Ovary (tissue), 3 donors: ENCODE measurements at regions not wholly inside any gene's neighbourhood (a gene's known extent, or its start where the extent isn't known, plus 50 kb on each side); places are given as distances from the start of the nearest gene placed in this dataset.

Experiments
- POLR2A ChIP-seq: fragments of 450-650 bp; IDR thresholded peaks from one replicate; pipeline ENCODE4 v1.6.1; 2017; ENCODE audit warnings: antibody characterized with exemption, mild to moderate bottlenecking, moderate library complexity
- TF ChIP-seq, protein P1 (sequence below), 3 donors: fragments of 450-650 bp in 2 of 3; fragments of 200-600 bp in 1 of 3; IDR thresholded peaks; one replicate each; pipeline versions ENCODE4 v1.5.1 to v1.8.0; 2016 to 2022; ENCODE audit warnings: antibody characterized with exemption in 3 of 3, mild to moderate bottlenecking in 1 of 3
- donor health status: DM: no; HTN: no; CAD: no.

DNA sequence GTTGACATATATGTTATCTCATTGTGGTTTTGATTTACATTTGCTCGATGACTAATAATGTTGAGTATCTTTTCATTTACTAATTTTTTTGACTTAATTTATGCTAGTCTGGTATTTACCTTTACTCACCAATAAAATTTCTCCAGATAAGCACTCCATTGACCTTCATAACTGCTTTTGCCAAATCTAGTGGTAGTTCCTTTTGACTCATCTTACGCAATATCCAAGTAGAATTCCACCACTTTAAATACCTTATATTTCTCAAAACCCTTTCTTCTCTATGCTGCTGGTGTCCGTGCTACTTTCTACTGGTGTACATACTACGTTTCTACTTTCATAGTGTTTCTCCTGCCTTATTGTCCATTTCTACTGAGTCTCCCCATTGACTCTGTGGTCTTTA, 407.6 kb upstream of the SPHKAP start:
- TF ChIP-seq, protein P1, sequence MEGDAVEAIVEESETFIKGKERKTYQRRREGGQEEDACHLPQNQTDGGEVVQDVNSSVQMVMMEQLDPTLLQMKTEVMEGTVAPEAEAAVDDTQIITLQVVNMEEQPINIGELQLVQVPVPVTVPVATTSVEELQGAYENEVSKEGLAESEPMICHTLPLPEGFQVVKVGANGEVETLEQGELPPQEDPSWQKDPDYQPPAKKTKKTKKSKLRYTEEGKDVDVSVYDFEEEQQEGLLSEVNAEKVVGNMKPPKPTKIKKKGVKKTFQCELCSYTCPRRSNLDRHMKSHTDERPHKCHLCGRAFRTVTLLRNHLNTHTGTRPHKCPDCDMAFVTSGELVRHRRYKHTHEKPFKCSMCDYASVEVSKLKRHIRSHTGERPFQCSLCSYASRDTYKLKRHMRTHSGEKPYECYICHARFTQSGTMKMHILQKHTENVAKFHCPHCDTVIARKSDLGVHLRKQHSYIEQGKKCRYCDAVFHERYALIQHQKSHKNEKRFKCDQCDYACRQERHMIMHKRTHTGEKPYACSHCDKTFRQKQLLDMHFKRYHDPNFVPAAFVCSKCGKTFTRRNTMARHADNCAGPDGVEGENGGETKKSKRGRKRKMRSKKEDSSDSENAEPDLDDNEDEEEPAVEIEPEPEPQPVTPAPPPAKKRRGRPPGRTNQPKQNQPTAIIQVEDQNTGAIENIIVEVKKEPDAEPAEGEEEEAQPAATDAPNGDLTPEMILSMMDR (IDR thresholded peaks at IDR 0.05): no peak
- no peak for TF ChIP-seq POLR2A
